IMR-90 (cell line): ENCODE measurements at regions not wholly inside any gene's neighbourhood (a gene's known extent, or its start where the extent isn't known, plus 50 kb on each side); places are given as distances from the start of the nearest gene placed in this dataset.

Experiments
- ATAC-seq: fragments of 200-7000 bp; cut with Tn5 transposase; 2 replicates; pipeline ENCODE4 v1.9.1; 2020; ENCODE audit warnings: low read depth, mild to moderate bottlenecking, moderate library complexity
- BruUV-seq: library from RNA; stranded (reverse); fragments of 400-500 nt; replicated peaks from 2 replicates; lab custom pipeline; 2021; lab: Mats Ljungman, UMichigan
- CTCF ChIA-PET: fragments of 300-600 bp; formaldehyde crosslinking; extraction: SDS; loops from one replicate; lab custom pipeline; 2021; ENCODE audit warnings: antibody characterized with exemption; lab: Yijun Ruan, JAX
- POLR2A ChIA-PET: fragments of 300-600 bp; sonication (Branson Sonifier 250); formaldehyde crosslinking; loops from one replicate; lab custom pipeline; 2022; ENCODE audit warnings: antibody characterized with exemption; ENCODE audit not compliant: unreplicated experiment; lab: Charles Lee
- DNase-seq: peaks from one replicate; pipeline ENCODE4 v3.0.0; 2013
- H2AFZ ChIP-seq: replicated peaks from 2 replicates; pipeline ENCODE3; 2013; ENCODE audit warnings: low read length, mild to moderate bottlenecking; ENCODE audit not compliant: poor library complexity
- H2AK5ac ChIP-seq: 2 replicates; pipeline ENCODE4 v1.6.1; 2013; ENCODE audit warnings: low read depth, low read length, inconsistent platforms
- H2AK9ac ChIP-seq: replicated peaks from 2 replicates; pipeline ENCODE3; 2013; ENCODE audit warnings: mild to moderate bottlenecking, low read depth, low read length, moderate library complexity; ENCODE audit not compliant: poor library complexity
- H2BK120ac ChIP-seq: 2 replicates; pipeline ENCODE4 v1.6.1; 2013; ENCODE audit warnings: low read depth, low read length, inconsistent platforms
- H2BK15ac ChIP-seq: 3 replicates; pipeline ENCODE4 v1.6.1; 2013; ENCODE audit warnings: low read depth, low read length, inconsistent platforms
- H2BK20ac ChIP-seq: 2 replicates; pipeline ENCODE4 v1.6.1; 2013; ENCODE audit warnings: low read depth, mild to moderate bottlenecking, inconsistent platforms, low read length, moderate library complexity
- H2BK5ac ChIP-seq: 2 replicates; pipeline ENCODE4 v1.6.1; 2013; ENCODE audit warnings: mild to moderate bottlenecking, low read depth, low read length, inconsistent platforms; ENCODE audit not compliant: poor library complexity, severe bottlenecking
- H3K14ac ChIP-seq: replicated peaks from 2 replicates; pipeline ENCODE4 v1.6.1; 2013; ENCODE audit warnings: low read depth, low read length, inconsistent platforms
- H3K18ac ChIP-seq: 2 replicates; pipeline ENCODE4 v1.6.1; 2013; ENCODE audit warnings: low read depth, low read length, control low read depth
- H3K23ac ChIP-seq: 2 replicates; pipeline ENCODE4 v1.6.1; 2013; ENCODE audit warnings: low read depth, low read length, inconsistent platforms
- H3K27ac ChIP-seq: 2 replicates; pipeline ENCODE4 v1.5.1; 2013; ENCODE audit warnings: mild to moderate bottlenecking, control low read depth, low read length; ENCODE audit not compliant: insufficient read depth
- H3K27me3 ChIP-seq: 2 replicates; pipeline ENCODE4 v1.6.1; 2013; ENCODE audit warnings: low read length; ENCODE audit not compliant: control insufficient read depth, insufficient read depth
- H3K36me3 ChIP-seq: 2 replicates; pipeline ENCODE4 v1.6.1; 2013; ENCODE audit warnings: low read length, mixed read lengths; ENCODE audit not compliant: control insufficient read depth, insufficient read depth
- H3K4ac ChIP-seq: 2 replicates; pipeline ENCODE4 v1.6.1; 2013; ENCODE audit warnings: low read depth, low read length, inconsistent platforms
- H3K4me1 ChIP-seq: 2 replicates; pipeline ENCODE4 v1.6.1; 2013; ENCODE audit warnings: low read length, mixed read lengths; ENCODE audit not compliant: control insufficient read depth, insufficient read depth
- H3K4me2 ChIP-seq: 2 replicates; pipeline ENCODE4 v1.6.1; 2013; ENCODE audit warnings: low read depth, mild to moderate bottlenecking, control low read depth, low read length, moderate library complexity
- H3K4me3 ChIP-seq: 2 replicates; pipeline ENCODE4 v1.5.1; 2013; ENCODE audit warnings: low read depth, mild to moderate bottlenecking, control low read depth, low read length, moderate library complexity; ENCODE audit not compliant: insufficient read depth
- H3K56ac ChIP-seq: 2 replicates; pipeline ENCODE4 v1.6.1; 2013; ENCODE audit warnings: low read length, inconsistent platforms; ENCODE audit not compliant: insufficient read depth; ENCODE audit errors: extremely low read depth
- H3K79me1 ChIP-seq, 2 experiments: 2 replicates each; pipeline ENCODE4 v1.6.1; 2013; ENCODE audit warnings: low read length in 2 of 2, inconsistent platforms in 1 of 2, low read depth in 1 of 2
- H3K9ac ChIP-seq: 2 replicates; pipeline ENCODE4 v1.6.1; 2013; ENCODE audit warnings: low read depth, low read length, control low read depth
- H3K9me1 ChIP-seq: 2 replicates; pipeline ENCODE4 v1.6.1; 2013; ENCODE audit warnings: low read length, inconsistent platforms; ENCODE audit not compliant: insufficient read depth
- H3K9me3 ChIP-seq: 2 replicates; pipeline ENCODE4 v1.6.1; 2013; ENCODE audit warnings: low read length; ENCODE audit not compliant: control insufficient read depth, insufficient read depth
- H4K20me1 ChIP-seq: 2 replicates; pipeline ENCODE4 v1.6.1; 2013; ENCODE audit warnings: low read length, inconsistent platforms; ENCODE audit not compliant: insufficient read depth
- H4K5ac ChIP-seq: 2 replicates; pipeline ENCODE4 v1.6.1; 2013; ENCODE audit warnings: mild to moderate bottlenecking, low read depth, low read length, control low read depth
- H4K8ac ChIP-seq, 2 experiments: 2 replicates each; pipeline ENCODE4 v1.6.1; 2013; ENCODE audit warnings: low read depth in 2 of 2, low read length in 2 of 2, control low read depth in 1 of 2, inconsistent platforms in 1 of 2
- H4K91ac ChIP-seq: 2 replicates; pipeline ENCODE4 v1.6.1; 2013; ENCODE audit warnings: low read depth, low read length, inconsistent platforms; ENCODE audit not compliant: insufficient read depth
- CEBPB ChIP-seq: IDR thresholded peaks from 2 replicates; pipeline ENCODE4 v1.6.1; 2012; ENCODE audit warnings: low read depth, low read length, improper control_type of control experiment
- CHD1 ChIP-seq: IDR thresholded peaks from 2 replicates; pipeline ENCODE4 v1.6.1; 2012; ENCODE audit warnings: low read depth, low read length, improper control_type of control experiment
- FOS ChIP-seq: fragments of 150-350 bp; IDR thresholded peaks from 2 replicates; pipeline ENCODE4 v1.6.1; 2016; ENCODE audit warnings: low read depth, low read length
- MAFK ChIP-seq: IDR thresholded peaks from 2 replicates; pipeline ENCODE4 v1.6.1; 2012; ENCODE audit warnings: low read depth, low read length, improper control_type of control experiment
- MAZ ChIP-seq: IDR thresholded peaks from 2 replicates; pipeline ENCODE4 v1.6.1; 2012; ENCODE audit warnings: low read depth, mild to moderate bottlenecking, low read length, improper control_type of control experiment, moderate library complexity, borderline replicate concordance
- MXI1 ChIP-seq: IDR thresholded peaks from 2 replicates; pipeline ENCODE4 v1.6.1; 2012; ENCODE audit warnings: low read depth, mild to moderate bottlenecking, low read length, moderate library complexity, borderline replicate concordance
- NFE2L2 ChIP-seq: fragments of 150-350 bp; IDR thresholded peaks from 2 replicates; pipeline ENCODE4 v1.6.1; 2016; ENCODE audit warnings: low read depth, mild to moderate bottlenecking, low read length
- POLR2A ChIP-seq: IDR thresholded peaks from 2 replicates; pipeline ENCODE4 v1.6.1; 2012; ENCODE audit warnings: mild to moderate bottlenecking, low read depth, low read length
- RAD21 ChIP-seq: IDR thresholded peaks from 2 replicates; pipeline ENCODE4 v1.6.1; 2012; ENCODE audit warnings: low read length, improper control_type of control experiment
- RCOR1 ChIP-seq: IDR thresholded peaks from 2 replicates; pipeline ENCODE4 v1.6.1; 2012; ENCODE audit warnings: mild to moderate bottlenecking, low read length, improper control_type of control experiment; ENCODE audit not compliant: insufficient replicate concordance
- RFX5 ChIP-seq: IDR thresholded peaks from 2 replicates; pipeline ENCODE4 v1.8.0; 2012; ENCODE audit warnings: low read depth, mild to moderate bottlenecking, low read length, moderate library complexity
- SMC3 ChIP-seq: fragments of 150-350 bp; IDR thresholded peaks from 2 replicates; pipeline ENCODE4 v1.6.1; 2016; ENCODE audit warnings: low read depth, mild to moderate bottlenecking, antibody characterized with exemption, low read length, moderate library complexity
- WGBS, 2 experiments: methylation state at CpG; one replicate each; pipeline versions ENCODE4 v1.1.5 to v1.1.7; 2013; ENCODE audit warnings: missing lambda C conversion rate in 2 of 2; ENCODE audit not compliant: insufficient read length in 1 of 2; ENCODE audit errors: extremely low coverage in 2 of 2; 5-methylcytosine and 5-hydroxymethylcytosine counted together
- dilution Hi-C: fragments of 300-500 bp; cut with HindIII; formaldehyde crosslinking; loops from one replicate; pipeline ENCODE4 v1.14.3; 2018; ENCODE audit warnings: low sequenced_read_pairs; ENCODE audit not compliant: unreplicated experiment
- in situ Hi-C: fragments of 300-500 bp; cut with MboI; formaldehyde crosslinking; loops from 3 replicates; pipeline ENCODE4 v1.14.3; 2019; ENCODE audit warnings: low sequenced_read_pairs, inconsistent platforms, mixed read lengths
- intact Hi-C: fragments of 100-400 bp; cut with micrococcal nuclease; formaldehyde crosslinking; loops from 2 replicates; pipeline ENCODE4 v1.10.0; 2022
- TF ChIP-seq, protein P1 (sequence below): conservative IDR thresholded peaks from 2 replicates; pipeline ENCODE4 v1.5.1; 2012; ENCODE audit warnings: mild to moderate bottlenecking, low read depth, low read length, improper control_type of control experiment
- TF ChIP-seq, protein P2 (sequence below): fragments of 150-350 bp; IDR thresholded peaks from 2 replicates; pipeline ENCODE4 v1.6.1; 2016; ENCODE audit warnings: low read depth, mild to moderate bottlenecking, low read length, moderate library complexity, borderline replicate concordance
- TF ChIP-seq, protein P3 (sequence below): fragments of 150-350 bp; IDR thresholded peaks from 2 replicates; pipeline ENCODE4 v1.6.1; 2017; ENCODE audit warnings: mild to moderate bottlenecking, antibody characterized with exemption, low read length, low read depth

DNA sequence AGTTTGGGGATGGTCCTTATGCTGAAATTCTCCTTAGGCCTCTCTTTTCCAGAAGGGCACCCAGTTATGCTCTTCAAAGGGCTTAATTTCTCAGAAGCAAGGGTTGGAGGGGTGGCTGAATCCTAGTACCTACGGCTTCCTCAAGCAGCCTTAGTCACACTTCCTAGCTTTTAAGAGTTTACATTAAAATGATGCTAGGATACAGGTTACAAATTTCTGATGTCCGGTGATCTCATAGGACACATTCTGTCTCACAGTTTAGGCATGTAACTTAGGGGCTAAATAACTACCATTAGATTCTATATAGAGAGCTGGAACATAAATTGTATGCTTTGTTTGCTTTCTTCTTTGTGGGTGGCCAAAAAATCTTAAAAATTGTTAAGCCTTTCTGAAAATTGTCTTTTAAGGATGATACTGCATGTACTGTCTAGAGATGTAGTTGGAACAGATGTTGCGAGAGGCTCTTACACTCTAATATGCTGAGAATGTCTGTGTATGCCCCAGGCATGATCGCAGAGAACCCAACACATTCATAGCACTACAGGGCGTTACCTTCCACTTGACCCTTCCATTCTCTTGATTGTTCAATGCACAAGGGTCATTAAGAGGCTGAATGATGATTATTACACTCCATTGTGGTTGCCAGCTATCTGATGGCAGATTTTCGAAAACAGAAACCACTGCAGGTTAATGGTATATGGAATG is 139.1 kb downstream of the TMEM38B start:
- DNase-seq (peak; percentile 42), ATAC-seq (no peak)
- Histone ChIP-seq H2BK120ac (peak overlapping the region; percentile 60; the same call in 1 of the 2 replicates), H2AK9ac (no peak overlapping the region), H2BK15ac (no peak overlapping the region; the same call in 2 of the 3 replicates), H3K9ac (no peak overlapping the region), H3K36me3 (no peaks in the 10 kb centered on the region), H3K4ac (0 out of 2 replicates have a peak overlapping the region, but pooled peaks have one; percentile 30), H3K56ac (no peak overlapping the region), H3K27me3 (no peaks in the 10 kb centered on the region), H3K79me1 (no peaks in the 10 kb centered on the region), H4K5ac (no peak overlapping the region), H3K27ac (no peak overlapping the region), H3K4me3 (no peak overlapping the region), H4K8ac (no peak overlapping the region), H3K14ac (no peak overlapping the region), H3K23ac (0 out of 2 replicates have a peak overlapping the region, but pooled peaks have one; percentile 65), H4K91ac (no peak overlapping the region), H2AK5ac (no peak overlapping the region; the same call in 1 of the 2 replicates), H3K4me2 (no peak overlapping the region), H3K9me3 (no peaks in the 10 kb centered on the region), H2AFZ (no peak overlapping the region), H4K20me1 (no peaks in the 10 kb centered on the region), H2BK20ac (peak overlapping the region; percentile 61), H3K9me1 (no peaks in the 10 kb centered on the region), H3K4me1 (no peaks in the 10 kb centered on the region), H3K18ac (no peak overlapping the region), H2BK5ac (no peak overlapping the region)
- dilution Hi-C loops = no loop called here
- intact Hi-C loops = no loop called here
- no TSS peak for BruUV-seq
- in situ Hi-C loops = loop anchor here (25.0 kb wide), 1 partner anchor 1329 kb away; no protein-coding TSS in a partner anchor
- WGBS, 2 experiments = no CpG with 5 or more reads among the region's 6 CpGs
- POLR2A ChIA-PET = no interaction called here
- CTCF ChIA-PET = interaction anchor here (1.1 kb wide), 1 partner anchor 8 kb away, joined by 3 read pairs; no protein-coding TSS in a partner anchor
- TF ChIP-seq CHD1 (no peak), RAD21 (no peak), CEBPB (no peak), RCOR1 (no peak), MAFK (no peak), SMC3 (no peak), FOS (no peak), MXI1 (no peak), NFE2L2 (no peak), POLR2A (no peak), MAZ (no peak), RFX5 (no peak)
- TF ChIP-seq, protein P1, sequence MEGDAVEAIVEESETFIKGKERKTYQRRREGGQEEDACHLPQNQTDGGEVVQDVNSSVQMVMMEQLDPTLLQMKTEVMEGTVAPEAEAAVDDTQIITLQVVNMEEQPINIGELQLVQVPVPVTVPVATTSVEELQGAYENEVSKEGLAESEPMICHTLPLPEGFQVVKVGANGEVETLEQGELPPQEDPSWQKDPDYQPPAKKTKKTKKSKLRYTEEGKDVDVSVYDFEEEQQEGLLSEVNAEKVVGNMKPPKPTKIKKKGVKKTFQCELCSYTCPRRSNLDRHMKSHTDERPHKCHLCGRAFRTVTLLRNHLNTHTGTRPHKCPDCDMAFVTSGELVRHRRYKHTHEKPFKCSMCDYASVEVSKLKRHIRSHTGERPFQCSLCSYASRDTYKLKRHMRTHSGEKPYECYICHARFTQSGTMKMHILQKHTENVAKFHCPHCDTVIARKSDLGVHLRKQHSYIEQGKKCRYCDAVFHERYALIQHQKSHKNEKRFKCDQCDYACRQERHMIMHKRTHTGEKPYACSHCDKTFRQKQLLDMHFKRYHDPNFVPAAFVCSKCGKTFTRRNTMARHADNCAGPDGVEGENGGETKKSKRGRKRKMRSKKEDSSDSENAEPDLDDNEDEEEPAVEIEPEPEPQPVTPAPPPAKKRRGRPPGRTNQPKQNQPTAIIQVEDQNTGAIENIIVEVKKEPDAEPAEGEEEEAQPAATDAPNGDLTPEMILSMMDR = no peak
- TF ChIP-seq, protein P2, sequence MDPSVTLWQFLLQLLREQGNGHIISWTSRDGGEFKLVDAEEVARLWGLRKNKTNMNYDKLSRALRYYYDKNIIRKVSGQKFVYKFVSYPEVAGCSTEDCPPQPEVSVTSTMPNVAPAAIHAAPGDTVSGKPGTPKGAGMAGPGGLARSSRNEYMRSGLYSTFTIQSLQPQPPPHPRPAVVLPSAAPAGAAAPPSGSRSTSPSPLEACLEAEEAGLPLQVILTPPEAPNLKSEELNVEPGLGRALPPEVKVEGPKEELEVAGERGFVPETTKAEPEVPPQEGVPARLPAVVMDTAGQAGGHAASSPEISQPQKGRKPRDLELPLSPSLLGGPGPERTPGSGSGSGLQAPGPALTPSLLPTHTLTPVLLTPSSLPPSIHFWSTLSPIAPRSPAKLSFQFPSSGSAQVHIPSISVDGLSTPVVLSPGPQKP = no peak
- TF ChIP-seq, protein P3, sequence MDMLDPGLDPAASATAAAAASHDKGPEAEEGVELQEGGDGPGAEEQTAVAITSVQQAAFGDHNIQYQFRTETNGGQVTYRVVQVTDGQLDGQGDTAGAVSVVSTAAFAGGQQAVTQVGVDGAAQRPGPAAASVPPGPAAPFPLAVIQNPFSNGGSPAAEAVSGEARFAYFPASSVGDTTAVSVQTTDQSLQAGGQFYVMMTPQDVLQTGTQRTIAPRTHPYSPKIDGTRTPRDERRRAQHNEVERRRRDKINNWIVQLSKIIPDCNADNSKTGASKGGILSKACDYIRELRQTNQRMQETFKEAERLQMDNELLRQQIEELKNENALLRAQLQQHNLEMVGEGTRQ = no peak
